Epithelial cell of proximal tubule (primary cell): ENCODE measurements at regions not wholly inside any gene's neighbourhood (a gene's known extent, or its start where the extent isn't known, plus 50 kb on each side); places are given as distances from the start of the nearest gene placed in this dataset.

ENCODE experiments used
- DNase-seq: peaks from one replicate; pipeline ENCODE4 v3.0.0-alpha.2; 2011; ENCODE audit warnings: low read depth
- H3K4me3 ChIP-seq: 2 replicates; pipeline ENCODE4 v1.5.1; 2011; ENCODE audit warnings: low read depth, mild to moderate bottlenecking, low read length
- CTCF ChIP-seq: conservative IDR thresholded peaks from 2 replicates; pipeline ENCODE4 v1.5.1; 2012; ENCODE audit warnings: low read depth, mild to moderate bottlenecking, low read length

GRCh38 chr13:70964124-70964523, 855.9 kb upstream of the KLHL1 start:
- H3K4me3 ChIP-seq, result no peak overlapping the region
- peak; percentile 46 for TF ChIP-seq CTCF
- DNase-seq, result no peak

GRCh38 chr13:70960841-70961443, 852.7 kb upstream of the KLHL1 start:
- no peak overlapping the region for H3K4me3 ChIP-seq
- DNase-seq, result peak; percentile 12
- peak; percentile 76 for TF ChIP-seq CTCF

GRCh38 chr13:70959035-70959775, 851.0 kb upstream of the KLHL1 start:
- DNase-seq, result no peak
- no peak overlapping the region for H3K4me3 ChIP-seq
- TF ChIP-seq CTCF, result no peak

GRCh38 chr13:70955887-70956286, 847.6 kb upstream of the KLHL1 start:
- no peak overlapping the region for H3K4me3 ChIP-seq
- no peak for DNase-seq
- no peak for TF ChIP-seq CTCF

- no peak for TF ChIP-seq CTCF
- no peak overlapping the region for H3K4me3 ChIP-seq
- no peak for DNase-seq
These were observed 842.4 kb upstream of the KLHL1 start for GRCh38 chr13:70950664-70951063.

GRCh38 chr13:70945506-70945905, 837.3 kb upstream of the KLHL1 start:
- no peak for TF ChIP-seq CTCF
- DNase-seq, result no peak
- H3K4me3 ChIP-seq, result no peak overlapping the region

- DNase-seq, result no peak
- no peak for TF ChIP-seq CTCF
- H3K4me3 ChIP-seq, result no peak overlapping the region
These were observed 833.2 kb upstream of the KLHL1 start for GRCh38 chr13:70941454-70941853.
